Fibroblast of peridontal ligament (primary cell): ENCODE measurements at regions not wholly inside any gene's neighbourhood (a gene's known extent, or its start where the extent isn't known, plus 50 kb on each side); places are given as distances from the start of the nearest gene placed in this dataset.

Experiments
- DNase-seq: peaks from one replicate; pipeline ENCODE4 v3.0.0-alpha.2; 2010; ENCODE audit errors: extremely low read depth

DNA sequence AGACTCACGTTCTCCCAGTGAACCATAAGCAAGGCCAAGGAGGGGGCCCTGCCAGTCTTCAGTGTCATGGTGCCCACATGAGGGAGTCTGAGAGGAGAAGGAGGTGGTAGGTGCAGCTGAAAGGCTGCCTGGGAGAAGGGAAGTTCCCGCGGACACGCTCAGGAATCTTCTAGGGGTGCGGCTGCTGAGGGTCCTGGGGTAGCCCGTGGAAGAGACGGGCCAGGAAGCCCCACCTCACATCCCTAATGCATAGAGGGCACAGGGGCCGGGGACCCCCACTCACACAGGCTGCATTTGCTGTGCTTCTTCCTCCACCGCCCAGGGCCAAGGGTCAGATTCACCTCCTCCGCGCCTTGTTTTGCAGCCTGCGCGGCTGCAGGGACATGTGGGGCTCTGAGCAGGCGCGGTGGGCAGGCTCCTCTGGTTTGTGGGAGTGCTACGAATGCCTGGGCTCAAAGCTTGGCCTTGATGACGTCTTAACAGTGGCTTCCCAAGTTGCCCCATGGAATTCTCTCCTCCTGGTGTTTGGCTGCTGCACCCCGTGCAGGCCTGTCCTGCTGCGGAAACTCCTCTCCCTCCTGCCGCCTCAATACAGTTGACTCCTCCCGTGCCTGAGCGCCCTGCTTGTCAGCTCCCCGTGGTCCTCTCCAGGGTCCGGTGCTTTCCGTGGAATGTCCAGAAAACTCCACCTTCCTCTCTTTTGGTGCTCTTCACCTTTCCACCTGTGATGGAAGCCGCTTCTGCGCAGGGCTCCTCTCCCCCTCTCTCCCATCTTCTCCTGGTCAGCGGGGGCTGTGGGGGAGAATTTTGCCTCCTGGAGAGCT lies 95.7 kb downstream of the VAPA start:
- DNase-seq, result no peak

DNA sequence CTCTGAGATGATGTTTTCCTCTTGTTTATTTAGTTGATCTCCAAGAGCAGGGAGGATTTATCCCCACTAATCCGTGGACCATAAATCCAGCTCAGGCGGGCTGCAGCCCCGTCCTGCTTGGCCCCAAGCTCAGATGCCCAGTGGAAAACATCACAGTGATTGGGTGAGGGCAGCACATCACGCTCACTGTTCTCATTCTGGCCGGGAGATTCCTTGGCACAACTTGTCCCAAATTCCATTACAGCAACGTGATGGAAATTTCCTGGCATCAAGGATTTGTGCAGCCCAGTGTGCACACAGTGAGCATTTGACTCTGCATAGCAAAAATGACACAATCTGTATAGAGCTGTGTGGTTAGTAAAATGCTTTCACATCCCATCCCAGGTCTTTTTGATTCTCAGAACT lies 96.8 kb downstream of the VAPA start:
- peak; percentile 97 for DNase-seq

DNA sequence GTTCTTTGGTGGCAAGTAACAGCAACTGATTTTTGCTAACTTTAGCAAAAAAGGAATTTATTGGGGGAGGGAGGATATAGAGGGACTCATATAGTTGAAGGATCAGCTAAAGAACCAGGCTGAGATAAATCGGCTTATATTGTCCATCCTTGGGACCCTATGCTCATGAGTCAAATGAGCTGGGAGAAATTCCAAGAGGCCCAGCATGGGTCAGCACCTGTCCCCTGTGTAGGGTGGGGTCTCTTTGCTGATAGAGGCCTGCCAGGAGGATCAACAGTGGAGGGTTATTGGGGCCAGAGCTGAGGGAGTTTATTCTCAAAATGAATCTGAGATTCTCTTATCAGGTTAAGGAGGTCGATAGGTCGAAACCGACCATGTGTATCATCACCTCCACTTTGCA lies 97.2 kb downstream of the VAPA start:
- DNase-seq, result no peak

- no peak for DNase-seq
Measured at GRCh38 chr18:10011751-10012150, 97.9 kb downstream of the VAPA start.

- DNase-seq, result no peak
Measured at GRCh38 chr18:10012526-10012925, 98.7 kb downstream of the VAPA start.

DNA sequence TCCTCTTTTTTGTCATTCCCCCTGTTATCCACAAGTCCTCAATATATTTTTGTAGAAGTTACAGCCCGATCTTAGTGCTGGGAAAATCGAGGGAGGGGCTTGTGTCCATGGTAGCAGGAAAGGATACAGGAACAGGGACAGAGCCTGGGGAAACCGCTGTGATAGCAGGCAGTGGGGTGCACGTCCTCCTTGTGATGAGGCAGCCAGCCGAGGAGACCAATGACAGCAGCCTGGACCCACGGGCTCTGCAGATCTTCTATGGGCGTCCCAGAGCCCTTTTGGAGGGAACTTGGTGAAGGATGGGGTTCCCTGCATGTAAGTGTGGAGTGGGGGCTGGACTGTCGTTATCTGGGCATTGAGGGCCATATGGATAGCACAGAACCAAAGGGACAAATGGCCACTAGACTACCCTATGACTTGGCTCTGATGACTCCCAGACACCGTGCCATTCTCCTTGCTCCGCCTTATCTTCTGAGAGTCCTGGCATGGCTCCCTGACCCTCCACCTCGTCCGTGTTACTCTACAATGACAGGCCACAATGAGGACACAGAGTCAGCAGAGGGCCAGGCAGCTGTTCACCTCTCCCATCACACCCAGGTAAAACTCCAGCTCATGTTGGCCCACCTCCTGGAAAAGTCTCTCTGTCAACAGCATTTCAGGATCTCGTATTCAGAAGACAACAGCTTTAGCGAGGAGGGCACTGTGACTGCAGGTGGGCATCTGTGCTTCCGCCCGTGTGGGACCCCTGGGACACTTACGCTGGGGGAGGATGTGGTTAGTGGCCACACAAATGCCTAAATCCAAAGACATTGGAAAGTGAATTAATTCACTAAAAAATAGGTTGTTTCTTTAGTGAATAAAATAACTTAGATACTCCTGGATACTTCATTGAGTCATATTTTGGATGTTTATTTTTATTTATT lies 100.1 kb downstream of the VAPA start:
- DNase-seq, result no peak

DNA sequence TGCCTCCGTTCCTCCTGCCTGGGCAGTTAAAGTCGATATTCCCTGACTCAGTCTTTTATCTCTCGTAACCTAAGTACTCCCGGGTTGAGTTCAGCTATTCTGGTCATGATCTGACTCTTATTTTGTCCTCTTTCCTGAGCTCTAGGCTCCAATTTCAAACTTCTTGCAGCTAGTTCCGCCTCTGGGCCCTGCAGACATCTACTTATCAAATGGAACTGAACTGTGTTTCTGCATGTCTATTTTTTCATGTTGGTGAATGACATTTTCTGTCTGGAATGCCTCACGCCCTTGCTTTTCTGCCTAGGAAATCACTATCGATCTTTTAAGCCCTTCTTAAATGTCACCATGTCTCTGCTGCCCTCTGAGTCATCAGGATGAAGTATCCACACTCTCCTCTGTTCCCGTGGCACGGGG lies 101.5 kb downstream of the VAPA start:
- DNase-seq, result peak; percentile 43

GRCh38 chr18:10015941-10016819 lies 102.4 kb downstream of the VAPA start:
- DNase-seq, result peak; percentile 84

GRCh38 chr18:10017043-10017442 lies 103.2 kb downstream of the VAPA start:
- no peak for DNase-seq

- no peak for DNase-seq
Measured at GRCh38 chr18:10018289-10018688, 104.5 kb downstream of the VAPA start.

DNA sequence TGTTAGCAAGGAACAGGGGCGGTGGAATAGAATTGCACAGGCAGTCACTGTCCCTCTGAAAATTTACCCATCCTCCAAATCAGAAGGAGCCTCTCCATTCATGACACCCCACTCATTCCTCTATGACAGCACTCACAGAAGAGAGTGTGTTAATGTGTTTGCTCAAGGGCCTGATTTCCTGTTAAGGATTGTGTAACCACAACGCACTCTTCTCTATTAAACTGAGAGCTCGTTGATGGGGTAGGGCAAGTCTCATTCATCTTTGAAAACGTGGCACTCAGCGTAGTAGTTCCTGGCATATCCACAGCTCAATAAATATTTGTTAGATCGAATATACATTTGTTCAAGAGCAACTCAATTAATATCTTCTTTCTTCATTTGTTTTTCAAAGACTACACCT lies 106.4 kb downstream of the VAPA start:
- no peak for DNase-seq

- DNase-seq, result no peak
Measured at GRCh38 chr18:10022365-10022764, 108.5 kb downstream of the VAPA start.

DNA sequence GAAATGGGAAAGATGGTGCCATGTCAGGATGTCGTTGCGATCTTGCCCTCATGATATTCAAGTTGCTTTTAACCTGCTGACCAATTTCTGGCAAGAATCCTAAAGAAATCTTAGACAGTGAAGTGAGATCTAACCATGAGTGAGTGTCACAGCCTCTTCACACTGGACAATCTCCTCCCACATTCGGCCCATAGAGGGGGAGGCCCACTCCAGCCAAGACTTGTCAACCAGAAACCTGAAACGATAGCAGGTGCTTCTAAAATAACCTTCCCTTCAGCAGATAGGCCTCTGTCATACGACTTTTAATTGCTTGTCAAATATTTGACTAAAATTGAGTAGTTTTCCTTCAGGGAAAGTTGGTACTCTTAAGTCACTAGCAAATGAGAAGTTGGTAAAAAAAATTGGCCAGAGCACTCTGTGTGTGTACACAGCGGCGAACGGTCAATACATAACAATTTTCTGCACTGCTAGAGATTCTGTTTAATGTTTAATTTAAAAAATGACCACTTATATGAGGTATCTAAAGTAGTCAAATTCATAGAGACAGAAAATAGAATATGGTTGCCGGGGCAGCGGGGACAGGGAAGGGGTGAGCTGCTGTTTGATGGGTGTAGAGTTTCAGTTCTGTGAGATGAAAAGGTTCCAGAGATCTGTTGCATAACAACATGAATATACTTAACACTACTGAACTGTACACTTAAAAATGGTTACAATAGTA lies 110.2 kb downstream of the VAPA start:
- no peak for DNase-seq

DNA sequence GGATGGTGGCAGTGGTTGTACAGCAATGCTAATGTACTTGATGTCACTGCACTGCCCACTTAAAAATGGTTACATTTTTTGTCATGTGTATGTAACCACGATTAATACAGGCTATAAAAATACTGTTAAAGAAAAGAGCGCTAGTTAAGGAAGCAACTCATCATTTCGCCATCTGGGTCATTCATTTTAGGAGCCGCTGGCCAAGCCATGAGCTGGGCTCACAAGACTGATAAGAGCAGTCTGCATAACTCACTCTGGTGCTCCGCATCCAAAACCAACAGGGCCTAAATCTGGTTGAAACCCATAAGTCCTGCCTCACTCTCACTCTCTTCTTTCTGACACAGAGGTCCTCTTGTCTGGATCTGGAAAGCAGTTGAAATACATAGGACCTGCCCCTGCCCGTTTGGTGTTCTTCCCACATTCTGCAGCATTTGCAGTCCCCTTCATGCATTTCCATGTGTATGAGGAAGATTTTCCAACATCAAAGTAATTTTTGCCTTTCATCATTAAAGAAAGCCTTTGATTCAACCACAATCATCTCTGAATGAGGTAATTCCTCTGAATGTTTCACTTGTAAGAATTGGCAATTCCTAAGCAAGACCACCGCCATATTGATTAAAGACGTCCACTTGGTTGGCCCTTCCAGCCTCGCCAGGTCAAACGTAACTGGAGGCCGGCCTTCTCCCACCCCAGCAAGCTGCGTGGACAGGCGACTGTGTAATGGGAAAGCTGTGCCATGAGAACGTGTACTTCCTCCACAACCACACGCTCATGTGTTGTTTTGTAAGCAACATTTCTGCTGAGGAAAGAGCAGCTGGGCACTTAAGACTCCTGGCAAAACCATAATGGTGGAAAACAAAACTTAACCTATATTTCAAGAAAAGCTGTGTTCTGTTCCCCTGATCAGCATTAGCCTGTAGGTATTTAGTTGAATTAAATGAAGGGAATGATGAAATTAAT lies 112.2 kb downstream of the VAPA start:
- no peak for DNase-seq

DNA sequence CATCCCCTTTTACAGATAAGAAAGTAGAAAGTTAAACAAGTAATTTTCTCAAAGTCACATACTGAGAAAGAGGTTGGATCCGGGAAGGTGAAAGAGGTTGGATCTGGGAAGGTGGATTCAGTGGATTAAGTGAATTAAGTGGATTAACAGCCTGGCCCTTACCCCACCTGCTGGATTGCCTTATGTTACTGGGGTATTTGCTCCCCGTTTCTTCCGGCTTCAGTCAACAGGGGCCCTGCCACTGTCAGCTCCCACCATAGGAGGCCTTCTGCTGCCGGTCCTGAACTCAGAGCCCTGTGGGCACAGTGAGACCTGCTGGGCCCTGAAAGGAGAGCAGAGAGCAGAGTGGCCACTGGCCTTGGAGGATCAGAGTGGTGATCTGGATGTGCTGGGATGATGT lies 113.2 kb downstream of the VAPA start:
- DNase-seq, result no peak

DNA sequence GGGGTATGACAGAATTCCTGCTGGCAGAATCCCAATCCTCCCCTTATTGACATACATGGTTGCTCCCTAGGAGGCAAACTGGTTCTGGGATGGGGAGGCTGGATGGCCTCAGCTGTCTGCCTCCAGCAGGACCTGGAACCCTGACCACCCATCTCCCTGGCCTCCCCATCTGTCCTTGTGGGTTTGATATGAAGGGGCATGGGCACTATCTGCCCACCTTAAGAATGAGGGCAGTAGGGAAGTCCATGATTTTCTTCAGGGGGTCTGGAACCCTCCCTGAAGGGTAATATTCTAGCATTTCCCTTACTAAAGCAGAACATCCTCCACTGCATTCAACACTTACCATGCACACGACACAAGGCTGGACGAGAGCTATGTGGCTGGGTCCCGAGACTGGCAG lies 113.6 kb downstream of the VAPA start:
- DNase-seq, result no peak

- no peak for DNase-seq
Measured at GRCh38 chr18:10029711-10030110, 115.9 kb downstream of the VAPA start.

GRCh38 chr18:10030816-10031541 lies 117.2 kb downstream of the VAPA start:
- peak; percentile 38 for DNase-seq

GRCh38 chr18:10032331-10033015 lies 118.7 kb downstream of the VAPA start:
- DNase-seq, result no peak
